HG02759 (cell line): ENCODE measurements at regions not wholly inside any gene's neighbourhood (a gene's known extent, or its start where the extent isn't known, plus 50 kb on each side); places are given as distances from the start of the nearest gene placed in this dataset.

Experiments
- ATAC-seq: cut with Tn5 transposase; IDR thresholded peaks from one replicate; pipeline ENCODE4 v1.9.1; 2021; ENCODE audit warnings: mild to moderate bottlenecking, moderate library complexity; ENCODE audit not compliant: unreplicated experiment

GRCh38 chr20:39946931-39947330 lies 742.1 kb downstream of the MAFB start:
- no peak for ATAC-seq

DNA sequence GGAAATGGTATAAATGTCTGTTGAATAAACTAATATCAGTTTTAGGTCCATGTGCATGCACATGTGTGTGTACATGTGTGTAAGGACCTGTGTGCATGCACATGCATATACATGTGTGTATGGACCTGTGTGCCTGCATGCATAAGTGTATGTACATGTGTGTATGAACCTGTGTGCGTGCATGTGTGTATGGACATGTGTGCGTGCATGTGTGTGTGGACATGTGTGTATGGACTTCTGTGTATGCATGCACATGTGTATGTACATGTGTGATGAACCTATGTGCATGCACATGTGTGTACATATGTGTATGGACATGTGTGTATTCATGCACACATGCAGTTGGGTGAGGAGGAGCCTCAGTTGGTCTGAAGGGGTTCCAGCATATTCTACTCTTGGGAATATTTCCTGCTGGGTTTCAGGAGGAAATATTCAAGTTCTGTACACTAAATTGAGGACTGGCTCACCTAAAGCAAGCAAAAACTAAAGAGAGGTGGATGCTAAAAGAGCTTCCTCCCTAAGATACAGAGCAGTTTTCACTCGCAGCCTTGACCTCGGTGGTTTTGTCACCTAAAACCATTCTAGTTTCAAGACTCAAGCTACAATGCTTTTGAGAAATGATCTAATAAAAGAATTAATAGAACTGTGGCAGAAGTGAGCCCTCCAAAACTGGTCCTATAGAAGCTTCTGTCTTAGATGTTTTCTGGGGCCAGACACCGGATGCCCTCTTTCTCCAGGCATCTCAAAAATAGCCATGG lies 742.8 kb downstream of the MAFB start:
- ATAC-seq: no peak

- no peak for ATAC-seq
Observed at GRCh38 chr20:39944861-39945260, 744.2 kb downstream of the MAFB start.

DNA sequence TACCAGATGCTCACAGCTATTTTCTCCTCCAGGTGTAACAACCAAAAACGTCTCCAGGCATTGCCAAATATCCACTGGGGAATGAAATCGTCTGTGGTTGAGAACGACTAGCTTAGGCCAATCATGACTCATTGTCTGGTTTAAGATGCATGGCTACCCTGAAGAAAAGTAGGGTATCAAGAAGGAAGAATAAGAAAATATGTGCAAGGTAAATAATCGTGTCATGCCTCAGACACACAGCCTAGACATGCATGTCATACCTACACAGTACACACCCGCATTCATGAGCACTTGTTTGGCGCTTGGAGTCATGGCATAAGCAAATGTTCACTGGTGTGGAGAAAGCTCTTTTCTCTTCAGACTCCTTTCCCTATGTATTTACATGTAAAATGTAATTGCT lies 745.7 kb downstream of the MAFB start:
- ATAC-seq: no peak

DNA sequence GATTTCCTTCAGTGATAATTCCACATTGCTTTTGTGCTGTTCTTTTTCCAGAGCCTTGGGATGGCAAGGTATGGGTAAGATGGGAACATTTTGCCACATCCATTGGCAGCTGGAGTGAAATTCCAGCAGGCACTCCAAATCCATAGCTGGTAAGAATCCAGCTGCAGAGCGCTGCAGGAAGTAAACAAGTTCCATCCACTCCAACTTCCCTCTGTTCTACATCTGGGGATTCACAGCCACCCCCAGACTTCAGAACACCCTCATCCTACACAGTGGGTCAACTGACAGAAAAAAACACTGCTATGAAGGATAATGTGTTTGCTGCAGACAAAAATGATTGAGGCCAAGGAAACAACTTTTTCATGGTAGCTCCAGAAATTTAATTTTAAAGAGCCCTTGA lies 747.8 kb downstream of the MAFB start:
- ATAC-seq: no peak

- ATAC-seq: no peak
Observed at GRCh38 chr20:39939241-39939865, 749.7 kb downstream of the MAFB start.

DNA sequence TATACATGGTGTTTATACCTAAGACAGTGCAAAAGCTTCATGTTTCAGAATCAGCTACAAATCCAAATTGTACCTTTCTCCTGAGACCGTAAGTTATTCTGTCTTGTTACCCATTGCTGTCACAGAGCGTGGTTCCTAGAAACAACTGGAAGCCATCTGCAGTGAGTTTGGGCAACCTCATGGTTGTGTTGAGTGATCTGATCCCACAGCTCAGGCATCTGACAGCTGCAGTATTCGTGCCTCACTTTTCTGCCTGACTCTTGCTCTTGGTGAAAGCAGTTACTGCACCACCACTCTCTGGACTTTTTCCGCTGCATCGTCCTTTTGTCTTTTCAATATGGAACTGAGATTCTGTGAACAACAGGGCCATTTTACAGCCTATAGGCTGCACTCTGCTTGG lies 752.6 kb downstream of the MAFB start:
- no peak for ATAC-seq

DNA sequence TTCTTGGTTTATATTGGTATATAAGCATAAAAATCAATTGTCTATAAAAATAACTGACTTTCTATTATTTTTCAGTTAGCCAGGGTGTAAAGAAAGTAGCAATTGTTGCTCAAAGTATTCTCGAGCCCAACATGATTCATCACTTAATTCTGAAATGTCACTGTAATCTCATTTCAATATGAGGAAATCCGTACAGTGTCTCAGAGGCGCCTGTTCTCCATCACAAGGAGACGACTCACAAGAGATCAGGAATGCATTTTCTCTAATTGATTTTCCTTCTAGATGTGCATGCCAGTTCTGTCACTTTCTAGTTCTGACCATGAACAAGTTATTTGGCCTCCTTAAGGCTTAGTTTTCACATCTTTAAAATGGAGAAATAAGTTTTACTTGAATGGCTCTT lies 753.1 kb downstream of the MAFB start:
- ATAC-seq: no peak

DNA sequence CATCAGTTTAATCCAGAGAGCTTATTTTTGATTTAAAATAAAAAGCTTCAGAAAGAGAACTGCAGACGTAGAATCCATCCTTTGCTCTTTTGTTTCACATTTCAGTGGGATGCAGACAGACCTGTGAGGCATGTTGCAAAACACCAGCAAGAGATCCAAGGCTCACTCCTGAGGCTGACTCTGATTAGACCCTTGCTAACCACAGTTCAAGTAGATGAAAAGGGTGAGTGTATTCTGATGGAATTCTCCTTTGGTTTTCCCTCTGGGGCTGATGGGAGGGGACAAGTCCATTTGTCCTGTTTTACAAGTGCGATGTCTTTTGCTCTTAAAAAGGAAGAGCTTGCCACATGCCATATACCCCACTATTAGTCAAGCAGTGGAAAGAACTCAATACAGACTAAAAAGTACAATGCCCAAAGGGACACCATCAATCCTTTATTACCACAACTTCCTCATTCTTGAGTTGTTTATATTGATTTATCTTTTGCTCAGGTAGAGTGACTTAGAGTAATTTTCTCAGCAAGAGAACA lies 772.7 kb downstream of the MAFB start:
- ATAC-seq: no peak

- ATAC-seq: no peak
Observed at GRCh38 chr20:39913274-39913673, 775.8 kb downstream of the MAFB start.

- no peak for ATAC-seq
Observed at GRCh38 chr20:39911497-39911896, 777.5 kb downstream of the MAFB start.

GRCh38 chr20:39910536-39910935 lies 778.5 kb downstream of the MAFB start:
- no peak for ATAC-seq

- ATAC-seq: no peak
Observed at GRCh38 chr20:39909447-39909846, 779.6 kb downstream of the MAFB start.

GRCh38 chr20:39904476-39905112 lies 784.4 kb downstream of the MAFB start:
- no peak for ATAC-seq

GRCh38 chr20:39903806-39904465 lies 785.1 kb downstream of the MAFB start:
- no peak for ATAC-seq

DNA sequence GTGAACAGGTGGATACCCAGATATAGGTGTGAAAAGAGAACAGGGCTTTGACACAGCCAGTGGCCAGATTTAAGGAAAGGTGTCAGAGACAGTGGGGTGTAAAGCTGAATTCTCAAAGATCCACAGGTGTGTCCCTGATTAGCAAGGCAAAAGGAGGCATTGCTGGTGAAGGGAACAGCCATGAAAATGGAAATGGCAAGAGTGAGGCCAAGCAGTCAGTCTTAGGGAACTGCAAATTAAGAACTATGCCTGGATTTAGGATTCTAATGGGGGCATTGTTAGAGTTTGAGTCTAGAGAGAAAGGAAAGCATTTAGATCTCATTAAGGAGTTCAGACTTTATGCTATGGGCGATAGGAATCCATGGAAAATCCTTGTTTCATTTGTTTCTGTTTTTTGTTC lies 789.2 kb downstream of the MAFB start:
- no peak for ATAC-seq

- ATAC-seq: no peak
Observed at GRCh38 chr20:39898467-39898852, 790.6 kb downstream of the MAFB start.

DNA sequence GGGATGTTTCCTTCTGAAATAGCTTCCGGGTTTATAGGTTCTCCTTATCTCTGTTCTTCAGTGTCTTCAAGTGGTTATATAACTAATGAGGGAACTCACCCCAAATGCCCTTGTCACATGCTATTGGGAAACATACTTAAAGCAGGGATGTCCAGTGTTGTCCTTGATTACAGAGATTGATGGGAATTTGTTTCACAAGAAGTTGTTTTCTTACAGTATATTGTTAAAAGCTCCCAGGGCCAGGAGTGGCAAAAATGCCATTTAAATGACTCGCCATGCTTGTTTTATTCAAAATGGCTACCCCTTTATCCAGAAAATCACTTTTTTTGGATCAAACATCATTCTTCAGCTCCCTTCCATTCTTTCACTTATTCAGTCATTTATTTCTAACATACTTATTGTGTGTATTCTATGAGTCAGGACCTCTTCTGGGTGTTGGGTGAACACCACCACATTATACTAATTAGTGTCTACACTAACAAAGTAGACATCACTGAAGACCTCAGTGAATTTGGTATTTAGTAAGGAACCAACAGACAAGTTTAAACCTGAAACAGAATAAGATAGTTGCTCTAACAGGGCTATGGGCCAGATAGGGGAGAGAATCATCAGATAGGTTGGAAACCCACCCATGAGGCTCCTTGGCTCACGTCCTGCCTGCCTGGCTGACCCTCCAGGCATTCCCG lies 791.1 kb downstream of the MAFB start:
- no peak for ATAC-seq

DNA sequence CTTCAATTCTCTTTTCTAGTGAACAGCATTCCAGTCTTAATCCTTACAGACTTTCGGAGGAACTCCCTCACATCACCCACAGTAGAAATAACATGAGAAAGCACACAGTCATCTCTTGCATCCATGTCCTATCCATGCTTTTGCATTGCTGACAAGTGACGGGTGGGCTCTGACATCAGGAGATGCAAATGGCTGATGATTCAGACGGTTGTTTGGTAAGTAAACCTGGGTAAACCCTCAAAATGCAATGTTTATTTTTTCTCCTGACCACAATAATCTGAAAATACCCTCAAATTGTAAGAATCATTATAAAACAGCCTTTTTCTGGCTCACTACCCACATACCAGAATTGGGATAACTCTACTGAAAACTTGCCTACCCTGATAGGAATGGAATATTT lies 792.0 kb downstream of the MAFB start:
- ATAC-seq: no peak

- ATAC-seq: no peak
Observed at GRCh38 chr20:39894067-39894466, 795.0 kb downstream of the MAFB start.
